Heart right ventricle (tissue), 16 donors: ENCODE measurements at regions not wholly inside any gene's neighbourhood (a gene's known extent, or its start where the extent isn't known, plus 50 kb on each side); places are given as distances from the start of the nearest gene placed in this dataset.

ENCODE experiments used
- ATAC-seq, 8 donors: fragments of 200-7000 bp; cut with Tn5 transposase; one replicate each; pipeline ENCODE4 v1.9.1; 2020; ENCODE audit warnings: mild to moderate bottlenecking in 8 of 8, moderate library complexity in 8 of 8, moderate number of reproducible peaks in 1 of 8
- DNase-seq, 2 donors: peaks; one replicate each; pipeline ENCODE4 v3.0.0-alpha.2; 2020
- H3K27ac ChIP-seq, 10 donors: fragments of 200-600 bp; sonication (generic) in 2 of 10; one replicate each; pipeline versions ENCODE4 v1.5.0 to v1.8.0; 2020 to 2022; ENCODE audit warnings: mild to moderate bottlenecking in 3 of 10
- H3K27me3 ChIP-seq, 7 donors: fragments of 200-600 bp; one replicate each; pipeline ENCODE4 v1.8.0; 2021 to 2022; ENCODE audit warnings: mild to moderate bottlenecking in 2 of 7
- H3K36me3 ChIP-seq, 9 donors: fragments of 200-600 bp; sonication (generic) in 1 of 9; one replicate each; pipeline versions ENCODE4 v1.5.0 to v1.8.0; 2020 to 2022; ENCODE audit warnings: mild to moderate bottlenecking in 2 of 9
- H3K4me1 ChIP-seq, 9 donors: fragments of 200-600 bp; sonication (generic) in 1 of 9; one replicate each; pipeline versions ENCODE4 v1.5.0 to v1.8.0; 2020 to 2022; ENCODE audit warnings: mild to moderate bottlenecking in 4 of 9
- H3K4me3 ChIP-seq, 10 donors: fragments of 200-600 bp; sonication (generic) in 2 of 10; one replicate each; pipeline versions ENCODE4 v1.5.0 to v1.8.0; 2020 to 2022; ENCODE audit warnings: mild to moderate bottlenecking in 7 of 10, moderate library complexity in 2 of 10
- H3K9me3 ChIP-seq, 11 donors: fragments of 200-600 bp in 10 of 11; sonication (generic) in 2 of 11; one replicate each; pipeline versions ENCODE4 v1.5.0 to v1.8.0; 2013 to 2022; ENCODE audit warnings: mild to moderate bottlenecking in 2 of 11, control low read depth in 1 of 11, moderate library complexity in 1 of 11
- WGBS, 2 donors: extraction: QIAGEN DNeasy Blood & Tissue Kit; methylation state at CpG; one replicate each; pipeline ENCODE4 v1.1.7; 2013; ENCODE audit warnings: inconsistent platforms in 1 of 2; 5-methylcytosine and 5-hydroxymethylcytosine counted together
- intact Hi-C, 10 donors: fragments of 100-400 bp; cut with DNase I; formaldehyde crosslinking; loops; one replicate each; pipeline versions ENCODE4 v1.11.1 to v1.14.2; 2022
- TF ChIP-seq, protein P1 (sequence below), 9 donors: fragments of 200-600 bp; sonication (generic) in 2 of 9; IDR thresholded peaks; one replicate each; pipeline versions ENCODE4 v1.5.0 to v1.8.0; 2021 to 2022; ENCODE audit warnings: antibody characterized with exemption in 9 of 9, mild to moderate bottlenecking in 5 of 9, moderate library complexity in 1 of 9
- donor health status: Arrhythmogenic right ventricular cardiomyopathy.
- donor health status: ischemic (EF 13 %, LVEDD 7.1; RV severe dilation, severe dysfunction).
- donor health status: healthy with polysubstance abuse.
- donor health status: DM: no; HTN: yes; CAD: no.
- donor health status: DM: no; HTN: no; CAD: no.
- donor health status: ischemic (EF 25% LVEDD 6.9; RV normal size, moderate dysfunction).
- donor health status: ischemic (EF 25% LVEDD 5.7; RV mildly dilated, moderate dysfunction).
- donor health status: healthy.
- donor health status: DM: yes; HTN: yes; CAD: no.
- donor health status: Ischemic cardiomyopathy.
- donor health status: ischemic (EF 35%, LVEDD 5.7; RV mildly dilated, moderate dysfunction).
- donor health status: nonischemic (EF 11% LVEDD 7.7; RV severe dilation, severe dysfunction).
- donor health status: DM: yes; HTN: yes; CAD: no.
- donor health status: PGD.
- donor health status: ischemic (EF 29% LVEDD 5.4; RV normal size, mild dysfunction).
- donor health status: nonischemic (EF 23%, LVEDD 6.1; RV moderate dilation, normal function).

DNA sequence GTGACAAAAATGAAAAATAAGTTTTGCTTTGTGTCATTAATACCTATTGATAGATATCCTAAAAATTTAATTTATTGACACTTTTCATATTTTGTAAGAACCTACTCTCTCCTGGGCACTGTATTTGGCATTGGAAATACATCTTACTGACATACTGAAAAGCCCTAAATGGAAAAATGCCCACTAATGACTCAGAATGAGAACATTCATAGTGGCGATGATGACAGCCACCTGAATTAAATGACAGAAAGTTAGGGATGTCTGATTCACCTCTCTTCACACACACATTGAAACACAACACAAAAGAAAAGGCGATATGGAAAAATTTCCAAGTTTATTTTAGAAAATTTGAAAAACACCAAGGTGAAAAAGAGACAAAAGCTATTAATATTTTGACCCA, 992.3 kb downstream of the STPG2 start:
- peaks cover 0 to 3% (median 0%) of the 10 kb centered on the region in 11 donors for H3K9me3 ChIP-seq
- no peak overlapping the region for H3K27ac ChIP-seq
- no peaks in the 10 kb centered on the region for H3K27me3 ChIP-seq
- H3K4me1 ChIP-seq = no peaks in the 10 kb centered on the region
- no peak overlapping the region for H3K4me3 ChIP-seq
- intact Hi-C loops = loop anchor here in 1 of 10 donors (1.0 kb wide), 1 partner anchor 43 kb away; no protein-coding TSS in a partner anchor
- TF ChIP-seq, protein P1, sequence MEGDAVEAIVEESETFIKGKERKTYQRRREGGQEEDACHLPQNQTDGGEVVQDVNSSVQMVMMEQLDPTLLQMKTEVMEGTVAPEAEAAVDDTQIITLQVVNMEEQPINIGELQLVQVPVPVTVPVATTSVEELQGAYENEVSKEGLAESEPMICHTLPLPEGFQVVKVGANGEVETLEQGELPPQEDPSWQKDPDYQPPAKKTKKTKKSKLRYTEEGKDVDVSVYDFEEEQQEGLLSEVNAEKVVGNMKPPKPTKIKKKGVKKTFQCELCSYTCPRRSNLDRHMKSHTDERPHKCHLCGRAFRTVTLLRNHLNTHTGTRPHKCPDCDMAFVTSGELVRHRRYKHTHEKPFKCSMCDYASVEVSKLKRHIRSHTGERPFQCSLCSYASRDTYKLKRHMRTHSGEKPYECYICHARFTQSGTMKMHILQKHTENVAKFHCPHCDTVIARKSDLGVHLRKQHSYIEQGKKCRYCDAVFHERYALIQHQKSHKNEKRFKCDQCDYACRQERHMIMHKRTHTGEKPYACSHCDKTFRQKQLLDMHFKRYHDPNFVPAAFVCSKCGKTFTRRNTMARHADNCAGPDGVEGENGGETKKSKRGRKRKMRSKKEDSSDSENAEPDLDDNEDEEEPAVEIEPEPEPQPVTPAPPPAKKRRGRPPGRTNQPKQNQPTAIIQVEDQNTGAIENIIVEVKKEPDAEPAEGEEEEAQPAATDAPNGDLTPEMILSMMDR (IDR thresholded peaks at IDR 0.05) = no peak
- ATAC-seq (no peak), DNase-seq (no peak)
- no peaks in the 10 kb centered on the region for H3K36me3 ChIP-seq
- 85 to 88% methylated on average over 2 of the region's 2 CpGs for WGBS, 2 donors

- no peak for DNase-seq
- TF ChIP-seq, protein P1 (IDR thresholded peaks at IDR 0.05) = no peak
These were observed 991.1 kb downstream of the STPG2 start for GRCh38 chr4:97152149-97152548.

GRCh38 chr4:97153042-97153441, 990.2 kb downstream of the STPG2 start:
- no peak for ATAC-seq
- Histone ChIP-seq H3K27ac (no peak overlapping the region), H3K9me3 (peaks cover 0 to 3% (median 0%) of the 10 kb centered on the region in 11 donors), H3K27me3 (no peaks in the 10 kb centered on the region), H3K4me1 (no peaks in the 10 kb centered on the region), H3K36me3 (no peaks in the 10 kb centered on the region), H3K4me3 (no peak overlapping the region)
- intact Hi-C loops = no loop called here
- TF ChIP-seq, protein P1 (IDR thresholded peaks at IDR 0.05) = peak in 3 of 9 donors; percentile 8 to 12 (median 9)
- 80 to 88% methylated on average over 1 of the region's 1 CpG for WGBS, 2 donors
- no peak for DNase-seq

More at GRCh38 chr4:97152149-97152548, 991.1 kb downstream of the STPG2 start:
- peak in 4 of 8 donors; percentile 34 to 68 (median 47) for ATAC-seq
- H3K36me3 ChIP-seq = no peaks in the 10 kb centered on the region
- no peak overlapping the region for H3K4me3 ChIP-seq
- no peaks in the 10 kb centered on the region for H3K27me3 ChIP-seq
- no peak overlapping the region for H3K27ac ChIP-seq
- H3K4me1 ChIP-seq = no peaks in the 10 kb centered on the region
- peaks cover 0 to 3% (median 0%) of the 10 kb centered on the region in 11 donors for H3K9me3 ChIP-seq
- intact Hi-C loops = no loop called here

DNA sequence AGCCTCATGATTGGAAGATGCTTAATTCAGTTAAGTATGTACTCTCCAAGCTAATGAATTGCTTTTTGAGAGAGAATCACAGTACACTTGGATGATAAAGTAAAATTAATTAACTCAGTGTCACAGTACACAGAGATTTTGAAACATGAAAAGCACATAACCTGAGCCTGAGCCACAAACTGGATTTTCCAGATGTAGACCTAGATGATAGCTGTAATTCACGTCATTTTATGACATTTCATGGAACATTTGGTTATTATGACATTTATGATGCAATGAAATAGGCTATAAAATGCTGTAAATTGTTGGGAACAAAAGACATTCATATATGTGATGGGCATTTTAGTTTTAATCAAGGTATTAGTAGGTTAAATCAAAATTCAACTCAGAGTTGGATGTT, 983.7 kb downstream of the STPG2 start:
- Histone ChIP-seq H3K9me3 (peaks cover 0 to 14% (median 2%) of the 10 kb centered on the region in 11 donors), H3K4me1 (no peaks in the 10 kb centered on the region), H3K27me3 (no peaks in the 10 kb centered on the region), H3K4me3 (no peak overlapping the region), H3K36me3 (no peaks in the 10 kb centered on the region), H3K27ac (no peak overlapping the region)
- 59 to 73% methylated on average over 1 of the region's 1 CpG for whole genome bisulfite sequencing, 2 donors
- intact Hi-C loops = no loop called here
- DNase-seq (no peak), ATAC-seq (no peak)
- TF ChIP-seq, protein P1 (IDR thresholded peaks at IDR 0.05) = no peak
